CD14-positive monocyte (primary cell): ENCODE measurements at regions not wholly inside any gene's neighbourhood (a gene's known extent, or its start where the extent isn't known, plus 50 kb on each side); places are given as distances from the start of the nearest gene placed in this dataset.

Source experiments
- DNase-seq, 3 donors: peaks; one replicate each; pipeline ENCODE4 v3.0.0-alpha.2; 2011 to 2022
- H2AFZ ChIP-seq: 2 replicates; pipeline ENCODE4 v1.6.0; 2012; ENCODE audit warnings: mild to moderate bottlenecking, low read depth, low read length, inconsistent platforms; ENCODE audit not compliant: insufficient read depth, poor library complexity, severe bottlenecking
- H3K27ac ChIP-seq, 2 donors: 1 replicate in 1 of 2; 2 replicates in 1 of 2; pipeline ENCODE4 v1.5.1; 2012 to 2013; ENCODE audit warnings: low read length in 2 of 2, control low read depth in 1 of 2, inconsistent platforms in 1 of 2, low read depth in 1 of 2, mild to moderate bottlenecking in 1 of 2
- H3K27me3 ChIP-seq, 2 donors: one replicate each; pipeline versions ENCODE4 v1.6.0 to v1.6.1; 2011 to 2013; ENCODE audit warnings: low read length in 2 of 2; ENCODE audit not compliant: control insufficient read depth in 2 of 2, insufficient read depth in 2 of 2
- H3K36me3 ChIP-seq, 2 donors: replicated peaks in 1 of 2; 1 replicate in 1 of 2; 2 replicates in 1 of 2; pipeline versions ENCODE4 v1.5.1 to v1.6.1; 2012 to 2013; ENCODE audit warnings: low read length in 2 of 2, control low read depth in 1 of 2, inconsistent platforms in 1 of 2, mild to moderate bottlenecking in 1 of 2; ENCODE audit not compliant: insufficient read depth in 2 of 2, control insufficient read depth in 1 of 2
- H3K4me1 ChIP-seq, 2 donors: 1 replicate in 1 of 2; 2 replicates in 1 of 2; pipeline versions ENCODE4 v1.5.1 to v1.6.1; 2012 to 2013; ENCODE audit warnings: low read length in 2 of 2, control low read depth in 1 of 2, inconsistent platforms in 1 of 2, mild to moderate bottlenecking in 1 of 2, moderate library complexity in 1 of 2; ENCODE audit not compliant: insufficient read depth in 2 of 2, control insufficient read depth in 1 of 2
- H3K4me2 ChIP-seq: replicated peaks from 2 replicates; pipeline ENCODE3; 2012; ENCODE audit warnings: low read length, moderate library complexity, mild to moderate bottlenecking; ENCODE audit not compliant: poor library complexity, severe bottlenecking; ENCODE audit errors: extremely low read depth
- H3K4me3 ChIP-seq, 3 experiments: fragments of 200-600 bp in 1 of 3; sonication (generic) in 1 of 3; replicated peaks in 1 of 3; 1 replicate in 2 of 3; 2 replicates in 1 of 3; pipeline ENCODE4 v1.5.1; 2011 to 2013; ENCODE audit warnings: low read length in 3 of 3, mild to moderate bottlenecking in 3 of 3, control low read depth in 2 of 3, low read depth in 2 of 3, inconsistent platforms in 1 of 3, moderate library complexity in 1 of 3
- H3K79me2 ChIP-seq: 2 replicates; pipeline ENCODE4 v1.6.0; 2012; ENCODE audit warnings: mild to moderate bottlenecking, control low read depth, inconsistent platforms, low read length, moderate library complexity; ENCODE audit not compliant: insufficient read depth
- H3K9ac ChIP-seq: 2 replicates; pipeline ENCODE4 v1.6.0; 2017; ENCODE audit warnings: low read length, mild to moderate bottlenecking; ENCODE audit not compliant: insufficient read depth, poor library complexity, severe bottlenecking
- H3K9me3 ChIP-seq, 2 donors: replicated peaks in 1 of 2; 1 replicate in 1 of 2; 2 replicates in 1 of 2; pipeline versions ENCODE4 v1.5.1 to v1.6.1; 2012 to 2013; ENCODE audit warnings: low read length in 2 of 2, control low read depth in 1 of 2; ENCODE audit not compliant: control insufficient read depth in 1 of 2, insufficient read depth in 1 of 2
- H4K20me1 ChIP-seq: 2 replicates; pipeline ENCODE4 v1.6.0; 2012; ENCODE audit warnings: mild to moderate bottlenecking, low read length, control low read depth, moderate library complexity; ENCODE audit not compliant: insufficient read depth
- H3K27ac Mint-ChIP-seq, 7 donors: one replicate each; pipeline ENCODE4 v1.8.0; 2020; ENCODE audit warnings: mild to moderate bottlenecking in 7 of 7, mixed read lengths in 7 of 7, moderate library complexity in 6 of 7, inconsistent platforms in 2 of 7
- H3K27me3 Mint-ChIP-seq, 3 donors: one replicate each; pipeline ENCODE4 v1.8.0; 2021 to 2022; ENCODE audit warnings: low read depth in 3 of 3, mild to moderate bottlenecking in 3 of 3, mixed read lengths in 3 of 3, moderate library complexity in 3 of 3, inconsistent platforms in 1 of 3
- H3K36me3 Mint-ChIP-seq, 2 donors: one replicate each; pipeline ENCODE4 v1.8.0; 2020; ENCODE audit warnings: mixed read lengths in 2 of 2, inconsistent platforms in 1 of 2, mild to moderate bottlenecking in 1 of 2
- H3K4me1 Mint-ChIP-seq: one replicate; pipeline ENCODE4 v1.8.0; 2020; ENCODE audit warnings: mild to moderate bottlenecking, mixed read lengths
- H3K4me3 Mint-ChIP-seq, 2 donors: one replicate each; pipeline ENCODE4 v1.8.0; 2020; ENCODE audit warnings: mild to moderate bottlenecking in 2 of 2, mixed read lengths in 2 of 2, moderate library complexity in 1 of 2
- H3K9me3 Mint-ChIP-seq, 7 donors: one replicate each; pipeline ENCODE4 v1.8.0; 2020 to 2022; ENCODE audit warnings: mixed read lengths in 7 of 7, mild to moderate bottlenecking in 6 of 7, moderate library complexity in 6 of 7, inconsistent platforms in 2 of 7
- CTCF ChIP-seq: fragments of 200-600 bp; IDR thresholded peaks from one replicate; pipeline ENCODE4 v1.8.0; 2022; ENCODE audit warnings: antibody characterized with exemption, mild to moderate bottlenecking
- WGBS: methylation state at CpG from one replicate; pipeline ENCODE4 v1.1.5; 2013; ENCODE audit warnings: missing lambda C conversion rate; ENCODE audit not compliant: insufficient coverage; 5-methylcytosine and 5-hydroxymethylcytosine counted together
- intact Hi-C, 2 donors: fragments of 100-400 bp; cut with micrococcal nuclease; formaldehyde crosslinking; loops; one replicate each; pipeline versions ENCODE4 v1.15.0 to v1.15.1; 2023

- H3K79me2 ChIP-seq = no peaks in the 10 kb centered on the region
- H3K27ac ChIP-seq = no peak overlapping the region
- no peak overlapping the region for H3K27ac Mint-ChIP-seq
- H3K27me3 Mint-ChIP-seq = peaks cover 3 to 4% (median 3%) of the 10 kb centered on the region in 3 donors
- H3K9me3 ChIP-seq = no peaks in the 10 kb centered on the region
- H3K27me3 ChIP-seq = peaks cover 0 to 2% of the 10 kb centered on the region in 2 donors
- H3K4me3 ChIP-seq = no peak overlapping the region
- no peaks in the 10 kb centered on the region for H3K36me3 Mint-ChIP-seq
- no peaks in the 10 kb centered on the region for H3K4me1 Mint-ChIP-seq
- no peak overlapping the region for H3K4me3 Mint-ChIP-seq
- TF ChIP-seq CTCF = no peak
- no peaks in the 10 kb centered on the region for H3K36me3 ChIP-seq
- H3K9me3 Mint-ChIP-seq = peaks cover 0 to 8% (median 3%) of the 10 kb centered on the region in 7 donors
- H3K9ac ChIP-seq = no peak overlapping the region
- DNase-seq = no peak
- no peak overlapping the region for H3K4me2 ChIP-seq
- WGBS = 100% methylated on average over 1 of the region's 7 CpGs
- H2AFZ ChIP-seq = no peak overlapping the region
- intact Hi-C loops = no loop called here
- no peaks in the 10 kb centered on the region for H4K20me1 ChIP-seq
- H3K4me1 ChIP-seq = no peaks in the 10 kb centered on the region
Observed at GRCh38 chr10:91023700-91024398, 103.0 kb upstream of the ANKRD1 start.

GRCh38 chr10:91024541-91024940 lies 103.7 kb upstream of the ANKRD1 start:
- Histone ChIP-seq H3K36me3 (no peaks in the 10 kb centered on the region), H3K79me2 (no peaks in the 10 kb centered on the region), H3K4me1 (no peaks in the 10 kb centered on the region), H4K20me1 (no peaks in the 10 kb centered on the region), H3K9me3 (no peaks in the 10 kb centered on the region), H2AFZ (no peak overlapping the region), H3K4me2 (no peak overlapping the region), H3K27me3 (peaks cover 0 to 2% of the 10 kb centered on the region in 2 donors), H3K4me3 (no peak overlapping the region), H3K9ac (no peak overlapping the region), H3K27ac (no peak overlapping the region)
- Mint-ChIP-seq H3K27ac (peak overlapping the region in 1 of 7 donors; percentile 6), H3K36me3 (no peaks in the 10 kb centered on the region), H3K4me1 (no peaks in the 10 kb centered on the region), H3K9me3 (peaks cover 0 to 8% (median 3%) of the 10 kb centered on the region in 7 donors), H3K4me3 (no peak overlapping the region), H3K27me3 (peaks cover 3 to 4% (median 3%) of the 10 kb centered on the region in 3 donors)
- WGBS = 65% methylated on average over 2 of the region's 3 CpGs
- intact Hi-C loops = no loop called here
- DNase-seq = no peak
- no peak for TF ChIP-seq CTCF
